GM12878 (cell line): ENCODE measurements at regions not wholly inside any gene's neighbourhood (a gene's known extent, or its start where the extent isn't known, plus 50 kb on each side); places are given as distances from the start of the nearest gene placed in this dataset.

Experiments used
- ATAC-seq: fragments of 200-7000 bp; cut with Tn5 transposase; 3 replicates; pipeline ENCODE4 v1.9.1; 2020; ENCODE audit warnings: mild to moderate bottlenecking, moderate library complexity
- BruUV-seq: library from RNA; stranded (reverse); fragments of 400-500 nt; replicated peaks from 2 replicates; lab custom pipeline; 2021; lab: Mats Ljungman, UMichigan
- CTCF ChIA-PET: fragments of 300-600 bp; sonication (Branson Sonifier 250); formaldehyde crosslinking; extraction: SDS; loops from one replicate; lab custom pipeline; 2021; ENCODE audit warnings: inconsistent platforms; lab: Yijun Ruan, JAX
- POLR2A ChIA-PET: fragments of 350-600 bp; formaldehyde crosslinking; extraction: SDS; loops from one replicate; lab custom pipeline; 2021; ENCODE audit warnings: inconsistent platforms; lab: Charles Lee
- RAD21 ChIA-PET: fragments of 300-600 bp; sonication (Branson Sonifier 250); formaldehyde crosslinking; loops from one replicate; lab custom pipeline; 2023; ENCODE audit warnings: antibody characterized with exemption; ENCODE audit not compliant: unreplicated experiment; lab: Charles Lee
- SMC1A ChIA-PET: fragments of 300-600 bp; sonication (Branson Sonifier 250); formaldehyde crosslinking; loops from one replicate; lab custom pipeline; 2023; ENCODE audit not compliant: unreplicated experiment, uncharacterized antibody; lab: Charles Lee
- DNase-seq: peaks from one replicate; pipeline ENCODE4 v3.0.0-alpha.2; 2011; ENCODE audit warnings: low read depth, low spot score
- FAIRE-seq: peaks from 3 replicates; lab custom pipeline; 2011; peaks lifted over from hg19 to GRCh38; lab: Jason Lieb, UNC
- H2AFZ ChIP-seq: 2 replicates; pipeline ENCODE4 v1.6.0; 2011; ENCODE audit warnings: low read depth, low read length, control low read depth; ENCODE audit not compliant: control insufficient read depth
- H3K27ac ChIP-seq: 2 replicates; pipeline ENCODE4 v1.5.1; 2011; ENCODE audit warnings: control low read depth; ENCODE audit not compliant: control insufficient read depth, insufficient read depth
- H3K27me3 ChIP-seq, 2 experiments: replicated peaks in 1 of 2; 2 replicates each; pipeline versions ENCODE4 v1.6.0 to v1.6.1; 2011; ENCODE audit warnings: low read length in 1 of 2; ENCODE audit not compliant: control insufficient read depth in 2 of 2, insufficient read depth in 2 of 2
- H3K36me3 ChIP-seq, 2 experiments: 2 replicates each; pipeline ENCODE4 v1.5.1; 2011; ENCODE audit warnings: low read length in 1 of 2; ENCODE audit not compliant: control insufficient read depth in 2 of 2, insufficient read depth in 2 of 2
- H3K4me1 ChIP-seq: 2 replicates; pipeline ENCODE4 v1.6.1; 2011; ENCODE audit warnings: mild to moderate bottlenecking, low read length, moderate library complexity, mixed read lengths; ENCODE audit not compliant: control insufficient read depth, insufficient read depth
- H3K4me2 ChIP-seq: 2 replicates; pipeline ENCODE4 v1.6.0; 2011; ENCODE audit warnings: control low read depth; ENCODE audit not compliant: control insufficient read depth, insufficient read depth
- H3K4me3 ChIP-seq: fragments of 200-600 bp; sonication (generic); 2 replicates; pipeline ENCODE4 v1.5.1; 2016
- H3K79me2 ChIP-seq: 2 replicates; pipeline ENCODE4 v1.6.0; 2011; ENCODE audit warnings: low read length; ENCODE audit not compliant: control insufficient read depth, insufficient read depth
- H3K9ac ChIP-seq: 2 replicates; pipeline ENCODE4 v1.8.0; 2011; ENCODE audit warnings: low read length, control low read depth, mixed read lengths; ENCODE audit not compliant: control insufficient read depth, insufficient read depth
- H3K9me3 ChIP-seq: replicated peaks from 3 replicates; pipeline ENCODE4 v1.5.1; 2011; ENCODE audit warnings: mild to moderate bottlenecking, low read length; ENCODE audit not compliant: control insufficient read depth, insufficient read depth
- H4K20me1 ChIP-seq: 2 replicates; pipeline ENCODE4 v1.6.0; 2011; ENCODE audit not compliant: control insufficient read depth, insufficient read depth
- BRCA1 ChIP-seq: IDR thresholded peaks from 2 replicates; pipeline ENCODE4 v1.6.1; 2011; ENCODE audit warnings: low read depth, low read length, improper control_type of control experiment
- CBX5 ChIP-seq: sonication (generic); IDR thresholded peaks from 2 replicates; pipeline ENCODE4 v1.6.1; 2016; ENCODE audit warnings: low read depth, moderate library complexity, mild to moderate bottlenecking, inconsistent platforms
- CHD1 ChIP-seq: IDR thresholded peaks from 2 replicates; pipeline ENCODE4 v1.6.1; 2012; ENCODE audit warnings: low read depth, low read length, improper control_type of control experiment
- FOXM1 ChIP-seq: IDR thresholded peaks from 2 replicates; pipeline ENCODE4 v1.6.1; 2012; ENCODE audit warnings: low read depth, mild to moderate bottlenecking, inconsistent platforms, low read length, moderate library complexity
- NFXL1 ChIP-seq: fragments of 450-650 bp; IDR thresholded peaks from 2 replicates; pipeline ENCODE4 v1.6.1; 2017; ENCODE audit warnings: antibody characterized with exemption, mild to moderate bottlenecking, borderline replicate concordance
- NFYB ChIP-seq: IDR thresholded peaks from 2 replicates; pipeline ENCODE4 v1.6.1; 2011; ENCODE audit warnings: low read depth, mild to moderate bottlenecking, low read length, improper control_type of control experiment, moderate library complexity; ENCODE audit not compliant: insufficient read depth
- TAF1 ChIP-seq: IDR thresholded peaks from 2 replicates; pipeline ENCODE4 v1.6.1; 2011; ENCODE audit warnings: mild to moderate bottlenecking, low read depth, low read length, borderline replicate concordance
- TCF12 ChIP-seq: IDR thresholded peaks from 2 replicates; pipeline ENCODE4 v1.6.1; 2011; ENCODE audit warnings: low read depth, mild to moderate bottlenecking, low read length
- TCF3 ChIP-seq: IDR thresholded peaks from 2 replicates; pipeline ENCODE4 v1.6.1; 2012; ENCODE audit warnings: low read depth, mild to moderate bottlenecking, low read length, borderline replicate concordance; ENCODE audit not compliant: insufficient read depth
- WGBS: methylation state at CpG from one replicate; pipeline ENCODE4 v1.1.6; 2016; ENCODE audit warnings: low lambda C conversion rate; ENCODE audit not compliant: insufficient replicate concordance, insufficient coverage; ENCODE audit errors: missing lambda C conversion rate; 5-methylcytosine and 5-hydroxymethylcytosine counted together
- in situ Hi-C: fragments of 300-500 bp; cut with MboI; formaldehyde crosslinking; loops from 9 replicates; pipeline ENCODE4 v1.14.3; 2018; ENCODE audit warnings: mixed read lengths
- intact Hi-C: fragments of 100-400 bp; cut with micrococcal nuclease; formaldehyde crosslinking; loops from one replicate; pipeline ENCODE4 v1.14.2; 2022; ENCODE audit not compliant: unreplicated experiment
- TF ChIP-seq, protein P1 (sequence below): fragments of 450-650 bp; IDR thresholded peaks from 2 replicates; pipeline ENCODE4 v1.6.1; 2014; ENCODE audit warnings: mild to moderate bottlenecking
- TF ChIP-seq, protein P2 (sequence below): fragments of 450-650 bp; IDR thresholded peaks from 2 replicates; pipeline ENCODE4 v1.6.1; 2018; ENCODE audit warnings: borderline replicate concordance, mild to moderate bottlenecking; ENCODE audit not compliant: partially characterized antibody
- TF ChIP-seq, protein P3 (sequence below): fragments of 450-650 bp; IDR thresholded peaks from 2 replicates; pipeline ENCODE4 v1.6.1; 2017; ENCODE audit warnings: mild to moderate bottlenecking, moderate library complexity
- TF ChIP-seq, protein P4 (sequence below): fragments of 450-650 bp; IDR thresholded peaks from 2 replicates; pipeline ENCODE4 v1.6.1; 2017; ENCODE audit warnings: mild to moderate bottlenecking

DNA sequence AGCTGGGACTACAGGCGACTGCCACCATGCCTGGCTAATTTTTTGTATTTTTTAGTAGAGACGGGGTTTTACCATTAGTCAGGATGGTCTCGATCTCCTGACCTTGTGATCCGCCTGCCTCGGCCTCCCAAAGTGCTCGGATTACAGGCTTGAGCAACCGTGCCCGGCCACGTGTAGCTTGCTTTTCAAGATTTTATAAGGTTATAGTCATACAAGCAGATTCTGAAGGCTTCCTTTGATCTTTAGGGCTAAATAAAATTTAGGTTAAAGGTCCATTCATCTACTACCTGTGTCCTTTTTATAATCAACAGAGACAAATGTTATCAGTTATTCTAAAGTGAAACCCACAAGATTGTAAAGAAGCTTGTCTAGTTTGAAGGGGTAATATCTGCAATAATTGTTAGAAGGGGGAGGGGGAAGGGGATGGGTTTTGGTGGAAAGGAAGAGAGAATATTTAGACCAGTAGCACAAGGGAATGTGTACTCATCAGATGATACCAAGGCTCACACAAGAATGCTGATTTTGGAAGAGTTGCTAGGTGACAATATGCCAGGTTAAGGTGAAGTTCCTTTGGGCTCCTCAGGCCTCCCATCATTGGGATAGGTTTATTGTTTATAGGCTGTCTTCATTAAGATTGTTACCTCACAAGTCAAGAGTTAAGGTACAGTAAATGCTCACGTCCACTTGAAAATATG lies 284.7 kb downstream of the ALDH8A1 start:
- H3K9me3 ChIP-seq: no peaks in the 10 kb centered on the region
- H3K79me2 ChIP-seq: no peaks in the 10 kb centered on the region
- no peaks in the 10 kb centered on the region for H3K4me1 ChIP-seq
- H3K4me3 ChIP-seq: no peak overlapping the region
- no peak overlapping the region for H3K9ac ChIP-seq
- DNase-seq: no peak
- ATAC-seq: no peak
- in situ Hi-C loops: no loop called here
- FAIRE-seq: no peak
- no peaks in the 10 kb centered on the region for H3K36me3 ChIP-seq
- H3K27me3 ChIP-seq: no peaks in the 10 kb centered on the region; a peak in 1 of 4 replicates
- CTCF ChIA-PET: interaction anchor here (0.8 to 1.0 kb wide), 2 partner anchors 9 to 509 kb away, joined by 3 read pairs; no protein-coding TSS in a partner anchor
- H2AFZ ChIP-seq: no peak overlapping the region
- H3K27ac ChIP-seq: no peak overlapping the region
- POLR2A ChIA-PET: no interaction called here
- intact Hi-C loops: no loop called here
- RAD21 ChIA-PET: no interaction called here
- no peak overlapping the region for H3K4me2 ChIP-seq
- no TSS peak for BruUV-seq
- H4K20me1 ChIP-seq: no peaks in the 10 kb centered on the region
- WGBS: 50% methylated on average over 10 of the region's 10 CpGs
- SMC1A ChIA-PET: no interaction called here
- TF ChIP-seq, protein P1, sequence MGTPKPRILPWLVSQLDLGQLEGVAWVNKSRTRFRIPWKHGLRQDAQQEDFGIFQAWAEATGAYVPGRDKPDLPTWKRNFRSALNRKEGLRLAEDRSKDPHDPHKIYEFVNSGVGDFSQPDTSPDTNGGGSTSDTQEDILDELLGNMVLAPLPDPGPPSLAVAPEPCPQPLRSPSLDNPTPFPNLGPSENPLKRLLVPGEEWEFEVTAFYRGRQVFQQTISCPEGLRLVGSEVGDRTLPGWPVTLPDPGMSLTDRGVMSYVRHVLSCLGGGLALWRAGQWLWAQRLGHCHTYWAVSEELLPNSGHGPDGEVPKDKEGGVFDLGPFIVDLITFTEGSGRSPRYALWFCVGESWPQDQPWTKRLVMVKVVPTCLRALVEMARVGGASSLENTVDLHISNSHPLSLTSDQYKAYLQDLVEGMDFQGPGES: no peak
- TF ChIP-seq TCF3: no peak
- TF ChIP-seq TCF12: no peak
- TF ChIP-seq NFYB: no peak
- no peak for TF ChIP-seq TAF1
- TF ChIP-seq, protein P2, sequence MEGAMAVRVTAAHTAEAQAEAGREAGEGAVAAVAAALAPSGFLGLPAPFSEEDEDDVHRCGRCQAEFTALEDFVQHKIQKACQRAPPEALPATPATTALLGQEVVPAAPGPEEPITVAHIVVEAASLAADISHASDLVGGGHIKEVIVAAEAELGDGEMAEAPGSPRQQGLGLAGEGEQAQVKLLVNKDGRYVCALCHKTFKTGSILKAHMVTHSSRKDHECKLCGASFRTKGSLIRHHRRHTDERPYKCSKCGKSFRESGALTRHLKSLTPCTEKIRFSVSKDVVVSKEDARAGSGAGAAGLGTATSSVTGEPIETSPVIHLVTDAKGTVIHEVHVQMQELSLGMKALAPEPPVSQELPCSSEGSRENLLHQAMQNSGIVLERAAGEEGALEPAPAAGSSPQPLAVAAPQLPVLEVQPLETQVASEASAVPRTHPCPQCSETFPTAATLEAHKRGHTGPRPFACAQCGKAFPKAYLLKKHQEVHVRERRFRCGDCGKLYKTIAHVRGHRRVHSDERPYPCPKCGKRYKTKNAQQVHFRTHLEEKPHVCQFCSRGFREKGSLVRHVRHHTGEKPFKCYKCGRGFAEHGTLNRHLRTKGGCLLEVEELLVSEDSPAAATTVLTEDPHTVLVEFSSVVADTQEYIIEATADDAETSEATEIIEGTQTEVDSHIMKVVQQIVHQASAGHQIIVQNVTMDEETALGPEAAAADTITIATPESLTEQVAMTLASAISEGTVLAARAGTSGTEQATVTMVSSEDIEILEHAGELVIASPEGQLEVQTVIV: no peak
- TF ChIP-seq, protein P3, sequence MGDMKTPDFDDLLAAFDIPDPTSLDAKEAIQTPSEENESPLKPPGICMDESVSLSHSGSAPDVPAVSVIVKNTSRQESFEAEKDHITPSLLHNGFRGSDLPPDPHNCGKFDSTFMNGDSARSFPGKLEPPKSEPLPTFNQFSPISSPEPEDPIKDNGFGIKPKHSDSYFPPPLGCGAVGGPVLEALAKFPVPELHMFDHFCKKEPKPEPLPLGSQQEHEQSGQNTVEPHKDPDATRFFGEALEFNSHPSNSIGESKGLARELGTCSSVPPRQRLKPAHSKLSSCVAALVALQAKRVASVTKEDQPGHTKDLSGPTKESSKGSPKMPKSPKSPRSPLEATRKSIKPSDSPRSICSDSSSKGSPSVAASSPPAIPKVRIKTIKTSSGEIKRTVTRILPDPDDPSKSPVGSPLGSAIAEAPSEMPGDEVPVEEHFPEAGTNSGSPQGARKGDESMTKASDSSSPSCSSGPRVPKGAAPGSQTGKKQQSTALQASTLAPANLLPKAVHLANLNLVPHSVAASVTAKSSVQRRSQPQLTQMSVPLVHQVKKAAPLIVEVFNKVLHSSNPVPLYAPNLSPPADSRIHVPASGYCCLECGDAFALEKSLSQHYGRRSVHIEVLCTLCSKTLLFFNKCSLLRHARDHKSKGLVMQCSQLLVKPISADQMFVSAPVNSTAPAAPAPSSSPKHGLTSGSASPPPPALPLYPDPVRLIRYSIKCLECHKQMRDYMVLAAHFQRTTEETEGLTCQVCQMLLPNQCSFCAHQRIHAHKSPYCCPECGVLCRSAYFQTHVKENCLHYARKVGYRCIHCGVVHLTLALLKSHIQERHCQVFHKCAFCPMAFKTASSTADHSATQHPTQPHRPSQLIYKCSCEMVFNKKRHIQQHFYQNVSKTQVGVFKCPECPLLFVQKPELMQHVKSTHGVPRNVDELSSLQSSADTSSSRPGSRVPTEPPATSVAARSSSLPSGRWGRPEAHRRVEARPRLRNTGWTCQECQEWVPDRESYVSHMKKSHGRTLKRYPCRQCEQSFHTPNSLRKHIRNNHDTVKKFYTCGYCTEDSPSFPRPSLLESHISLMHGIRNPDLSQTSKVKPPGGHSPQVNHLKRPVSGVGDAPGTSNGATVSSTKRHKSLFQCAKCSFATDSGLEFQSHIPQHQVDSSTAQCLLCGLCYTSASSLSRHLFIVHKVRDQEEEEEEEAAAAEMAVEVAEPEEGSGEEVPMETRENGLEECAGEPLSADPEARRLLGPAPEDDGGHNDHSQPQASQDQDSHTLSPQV: no peak
- TF ChIP-seq CHD1: no peak
- no peak for TF ChIP-seq NFXL1
- TF ChIP-seq BRCA1: no peak
- TF ChIP-seq CBX5: no peak
- TF ChIP-seq FOXM1: no peak
- TF ChIP-seq, protein P4, sequence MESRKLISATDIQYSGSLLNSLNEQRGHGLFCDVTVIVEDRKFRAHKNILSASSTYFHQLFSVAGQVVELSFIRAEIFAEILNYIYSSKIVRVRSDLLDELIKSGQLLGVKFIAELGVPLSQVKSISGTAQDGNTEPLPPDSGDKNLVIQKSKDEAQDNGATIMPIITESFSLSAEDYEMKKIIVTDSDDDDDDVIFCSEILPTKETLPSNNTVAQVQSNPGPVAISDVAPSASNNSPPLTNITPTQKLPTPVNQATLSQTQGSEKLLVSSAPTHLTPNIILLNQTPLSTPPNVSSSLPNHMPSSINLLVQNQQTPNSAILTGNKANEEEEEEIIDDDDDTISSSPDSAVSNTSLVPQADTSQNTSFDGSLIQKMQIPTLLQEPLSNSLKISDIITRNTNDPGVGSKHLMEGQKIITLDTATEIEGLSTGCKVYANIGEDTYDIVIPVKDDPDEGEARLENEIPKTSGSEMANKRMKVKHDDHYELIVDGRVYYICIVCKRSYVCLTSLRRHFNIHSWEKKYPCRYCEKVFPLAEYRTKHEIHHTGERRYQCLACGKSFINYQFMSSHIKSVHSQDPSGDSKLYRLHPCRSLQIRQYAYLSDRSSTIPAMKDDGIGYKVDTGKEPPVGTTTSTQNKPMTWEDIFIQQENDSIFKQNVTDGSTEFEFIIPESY: no peak
